ENCODE measurements at regions not wholly inside any gene's neighbourhood (a gene's known extent, or its start where the extent isn't known, plus 50 kb on each side); places are given as distances from the start of the nearest gene placed in this dataset.

- no peaks in the 10 kb centered on the region for H3K4me1 ChIP-seq (ENCODE audit: control insufficient read depth in 1 of 2, insufficient read depth in 2 of 2, low read length in 2 of 2)
- H3K27me3 ChIP-seq (ENCODE audit: low read depth, low read length): no peaks in the 10 kb centered on the region
- H3K36me3 ChIP-seq (ENCODE audit: control insufficient read depth in 1 of 2, insufficient read depth in 2 of 2, low read length in 2 of 2): no peaks in the 10 kb centered on the region
- no peak overlapping the region for H3K27ac ChIP-seq (ENCODE audit: low read length)
- no peak overlapping the region for H3K4me3 ChIP-seq (ENCODE audit: low read depth in 1 of 2, low read length in 2 of 2)
- H3K9me3 ChIP-seq (ENCODE audit: control insufficient read depth in 1 of 2, low read length in 2 of 2): peaks cover 0 to 2% of the 10 kb centered on the region in 2 donors
Measured at GRCh38 chr20:63126876-63127699, 88.8 kb downstream of the YTHDF1 start.

- Histone ChIP-seq H3K27ac (ENCODE audit: low read length) (no peak overlapping the region), H3K9me3 (ENCODE audit: control insufficient read depth in 1 of 2, low read length in 2 of 2) (peaks cover 0 to 5% of the 10 kb centered on the region in 2 donors), H3K4me1 (ENCODE audit: control insufficient read depth in 1 of 2, insufficient read depth in 2 of 2, low read length in 2 of 2) (no peaks in the 10 kb centered on the region), H3K36me3 (ENCODE audit: control insufficient read depth in 1 of 2, insufficient read depth in 2 of 2, low read length in 2 of 2) (no peaks in the 10 kb centered on the region), H3K4me3 (ENCODE audit: low read depth in 1 of 2, low read length in 2 of 2) (no peak overlapping the region), H3K27me3 (ENCODE audit: low read depth, low read length) (no peaks in the 10 kb centered on the region)
Measured at GRCh38 chr20:63125838-63126601, 89.9 kb downstream of the YTHDF1 start.

- H3K4me1 ChIP-seq (ENCODE audit: control insufficient read depth in 1 of 2, insufficient read depth in 2 of 2, low read length in 2 of 2): no peaks in the 10 kb centered on the region
- no peak overlapping the region for H3K4me3 ChIP-seq (ENCODE audit: low read depth in 1 of 2, low read length in 2 of 2)
- no peaks in the 10 kb centered on the region for H3K36me3 ChIP-seq (ENCODE audit: control insufficient read depth in 1 of 2, insufficient read depth in 2 of 2, low read length in 2 of 2)
- H3K27ac ChIP-seq (ENCODE audit: low read length): no peak overlapping the region
- H3K27me3 ChIP-seq (ENCODE audit: low read depth, low read length): no peaks in the 10 kb centered on the region
- peaks cover 0 to 5% of the 10 kb centered on the region in 2 donors for H3K9me3 ChIP-seq (ENCODE audit: control insufficient read depth in 1 of 2, low read length in 2 of 2)
Measured at GRCh38 chr20:63125581-63125837, 90.4 kb downstream of the YTHDF1 start.

- H3K4me3 ChIP-seq (ENCODE audit: low read depth in 1 of 2, low read length in 2 of 2): no peak overlapping the region
- no peaks in the 10 kb centered on the region for H3K4me1 ChIP-seq (ENCODE audit: control insufficient read depth in 1 of 2, insufficient read depth in 2 of 2, low read length in 2 of 2)
- no peaks in the 10 kb centered on the region for H3K27me3 ChIP-seq (ENCODE audit: low read depth, low read length)
- H3K36me3 ChIP-seq (ENCODE audit: control insufficient read depth in 1 of 2, insufficient read depth in 2 of 2, low read length in 2 of 2): no peaks in the 10 kb centered on the region
- H3K9me3 ChIP-seq (ENCODE audit: control insufficient read depth in 1 of 2, low read length in 2 of 2): peaks cover 0 to 5% of the 10 kb centered on the region in 2 donors
- H3K27ac ChIP-seq (ENCODE audit: low read length): no peak overlapping the region
Measured at GRCh38 chr20:63124782-63125580, 91.0 kb downstream of the YTHDF1 start.

- Histone ChIP-seq H3K4me3 (ENCODE audit: low read depth in 1 of 2, low read length in 2 of 2) (no peak overlapping the region), H3K27ac (ENCODE audit: low read length) (no peak overlapping the region), H3K4me1 (ENCODE audit: control insufficient read depth in 1 of 2, insufficient read depth in 2 of 2, low read length in 2 of 2) (no peaks in the 10 kb centered on the region), H3K27me3 (ENCODE audit: low read depth, low read length) (no peaks in the 10 kb centered on the region), H3K9me3 (ENCODE audit: control insufficient read depth in 1 of 2, low read length in 2 of 2) (peaks cover 0 to 5% of the 10 kb centered on the region in 2 donors), H3K36me3 (ENCODE audit: control insufficient read depth in 1 of 2, insufficient read depth in 2 of 2, low read length in 2 of 2) (no peaks in the 10 kb centered on the region)
Measured at GRCh38 chr20:63124092-63124781, 91.7 kb downstream of the YTHDF1 start.

- Histone ChIP-seq H3K27ac (ENCODE audit: low read length) (no peak overlapping the region), H3K4me3 (ENCODE audit: low read depth in 1 of 2, low read length in 2 of 2) (no peak overlapping the region), H3K4me1 (ENCODE audit: control insufficient read depth in 1 of 2, insufficient read depth in 2 of 2, low read length in 2 of 2) (no peaks in the 10 kb centered on the region), H3K36me3 (ENCODE audit: control insufficient read depth in 1 of 2, insufficient read depth in 2 of 2, low read length in 2 of 2) (no peaks in the 10 kb centered on the region), H3K27me3 (ENCODE audit: low read depth, low read length) (no peaks in the 10 kb centered on the region), H3K9me3 (ENCODE audit: control insufficient read depth in 1 of 2, low read length in 2 of 2) (peaks cover 0 to 5% of the 10 kb centered on the region in 2 donors)
Measured at GRCh38 chr20:63123331-63123741, 92.6 kb downstream of the YTHDF1 start.

- H3K9me3 ChIP-seq (ENCODE audit: control insufficient read depth in 1 of 2, low read length in 2 of 2): peaks cover 0 to 5% of the 10 kb centered on the region in 2 donors
- no peaks in the 10 kb centered on the region for H3K36me3 ChIP-seq (ENCODE audit: control insufficient read depth in 1 of 2, insufficient read depth in 2 of 2, low read length in 2 of 2)
- no peaks in the 10 kb centered on the region for H3K27me3 ChIP-seq (ENCODE audit: low read depth, low read length)
- no peaks in the 10 kb centered on the region for H3K4me1 ChIP-seq (ENCODE audit: control insufficient read depth in 1 of 2, insufficient read depth in 2 of 2, low read length in 2 of 2)
- no peak overlapping the region for H3K27ac ChIP-seq (ENCODE audit: low read length)
- no peak overlapping the region for H3K4me3 ChIP-seq (ENCODE audit: low read depth in 1 of 2, low read length in 2 of 2)
Measured at GRCh38 chr20:63122626-63123025, 93.3 kb downstream of the YTHDF1 start.

- Histone ChIP-seq H3K9me3 (ENCODE audit: control insufficient read depth in 1 of 2, low read length in 2 of 2) (peaks cover 0 to 5% of the 10 kb centered on the region in 2 donors), H3K4me1 (ENCODE audit: control insufficient read depth in 1 of 2, insufficient read depth in 2 of 2, low read length in 2 of 2) (no peaks in the 10 kb centered on the region), H3K4me3 (ENCODE audit: low read depth in 1 of 2, low read length in 2 of 2) (no peak overlapping the region), H3K27ac (ENCODE audit: low read length) (no peak overlapping the region), H3K27me3 (ENCODE audit: low read depth, low read length) (no peaks in the 10 kb centered on the region), H3K36me3 (ENCODE audit: control insufficient read depth in 1 of 2, insufficient read depth in 2 of 2, low read length in 2 of 2) (no peaks in the 10 kb centered on the region)
Measured at GRCh38 chr20:63121749-63122405, 94.1 kb downstream of the YTHDF1 start.

GRCh38 chr20:63121246-63121645 is 94.7 kb downstream of the YTHDF1 start:
- H3K27me3 ChIP-seq (ENCODE audit: low read depth, low read length): no peaks in the 10 kb centered on the region
- no peak overlapping the region for H3K4me3 ChIP-seq (ENCODE audit: low read depth in 1 of 2, low read length in 2 of 2)
- peaks cover 0 to 5% of the 10 kb centered on the region in 2 donors for H3K9me3 ChIP-seq (ENCODE audit: control insufficient read depth in 1 of 2, low read length in 2 of 2)
- no peaks in the 10 kb centered on the region for H3K4me1 ChIP-seq (ENCODE audit: control insufficient read depth in 1 of 2, insufficient read depth in 2 of 2, low read length in 2 of 2)
- no peak overlapping the region for H3K27ac ChIP-seq (ENCODE audit: low read length)
- H3K36me3 ChIP-seq (ENCODE audit: control insufficient read depth in 1 of 2, insufficient read depth in 2 of 2, low read length in 2 of 2): no peaks in the 10 kb centered on the region

- Histone ChIP-seq H3K27me3 (ENCODE audit: low read depth, low read length) (peaks cover 2% of the 10 kb centered on the region), H3K4me1 (ENCODE audit: control insufficient read depth in 1 of 2, insufficient read depth in 2 of 2, low read length in 2 of 2) (no peaks in the 10 kb centered on the region), H3K9me3 (ENCODE audit: control insufficient read depth in 1 of 2, low read length in 2 of 2) (peaks cover 0 to 5% of the 10 kb centered on the region in 2 donors)
Measured at GRCh38 chr20:63120808-63121090, 95.2 kb downstream of the YTHDF1 start.

More at GRCh38 chr20:63120808-63121090, 95.2 kb downstream of the YTHDF1 start:
- Histone ChIP-seq H3K4me3 (ENCODE audit: low read depth in 1 of 2, low read length in 2 of 2) (no peak overlapping the region), H3K27ac (ENCODE audit: low read length) (no peak overlapping the region), H3K36me3 (ENCODE audit: control insufficient read depth in 1 of 2, insufficient read depth in 2 of 2, low read length in 2 of 2) (no peaks in the 10 kb centered on the region)
